HepG2 (cell line): ENCODE measurements at regions not wholly inside any gene's neighbourhood (a gene's known extent, or its start where the extent isn't known, plus 50 kb on each side); places are given as distances from the start of the nearest gene placed in this dataset.
A peak's percentile ranks its signal among the peaks of the same experiment; 100 is the strongest.

ENCODE experiments used
- AGO1 ChIP-seq: fragments of 200-400 bp; formaldehyde crosslinking; IDR thresholded peaks from 2 replicates; pipeline ENCODE4 v1.6.1; 2017; ENCODE audit warnings: mild to moderate bottlenecking, low read depth, low read length, moderate library complexity; ENCODE audit not compliant: poor library complexity, severe bottlenecking
- BCLAF1 ChIP-seq: fragments of 450-650 bp; IDR thresholded peaks from 2 replicates; pipeline ENCODE4 v1.6.1; 2017; ENCODE audit warnings: mild to moderate bottlenecking
- CSRNP1 ChIP-seq: sonication (generic); formaldehyde crosslinking; IDR thresholded peaks from 2 replicates; pipeline ENCODE4 v1.8.1; 2023; ENCODE audit warnings: mild to moderate bottlenecking, missing genetic modification reagents
- FOXO1 ChIP-seq: sonication (generic); formaldehyde crosslinking; IDR thresholded peaks from 2 replicates; pipeline ENCODE4 v1.4.0; 2020; ENCODE audit warnings: missing genetic modification reagents
- GATAD1 ChIP-seq: IDR thresholded peaks from 2 replicates; pipeline ENCODE4 v1.6.1; 2016; ENCODE audit warnings: missing genetic modification reagents, missing compliant biosample characterization
- GTF2F1 ChIP-seq: fragments of 150-350 bp; IDR thresholded peaks from 2 replicates; pipeline ENCODE4 v1.6.1; 2014; ENCODE audit warnings: low read length
- HNRNPK ChIP-seq: fragments of 200-400 bp; formaldehyde crosslinking; IDR thresholded peaks from 2 replicates; pipeline ENCODE4 v1.6.1; 2018; ENCODE audit warnings: low read length, low read depth, moderate library complexity, mild to moderate bottlenecking; ENCODE audit not compliant: poor library complexity, severe bottlenecking
- MAFG ChIP-seq: sonication (generic); formaldehyde crosslinking; IDR thresholded peaks from 2 replicates; pipeline ENCODE4 v1.5.1; 2020; ENCODE audit warnings: mild to moderate bottlenecking, missing genetic modification reagents
- MED8 ChIP-seq: sonication (generic); formaldehyde crosslinking; IDR thresholded peaks from 2 replicates; pipeline ENCODE4 v1.8.1; 2023; ENCODE audit warnings: mild to moderate bottlenecking, missing genetic modification reagents; ENCODE audit not compliant: insufficient replicate concordance
- NAIF1 ChIP-seq: sonication (generic); formaldehyde crosslinking; IDR thresholded peaks from 2 replicates; pipeline ENCODE4 v1.5.0; 2020; ENCODE audit warnings: mild to moderate bottlenecking, missing genetic modification reagents, borderline replicate concordance
- NFIB ChIP-seq: sonication (generic); formaldehyde crosslinking; IDR thresholded peaks from 2 replicates; pipeline ENCODE4 v1.9.0; 2021; ENCODE audit warnings: missing genetic modification reagents, mild to moderate bottlenecking, borderline replicate concordance
- PCBP2 ChIP-seq: fragments of 200-400 bp; formaldehyde crosslinking; optimal IDR thresholded peaks from 2 replicates; pipeline ENCODE3; 2018; ENCODE audit warnings: low read length, low read depth; ENCODE audit not compliant: poor library complexity, severe bottlenecking
- PPARG ChIP-seq: conservative IDR thresholded peaks from 2 replicates; pipeline ENCODE4 v1.6.1; 2016; ENCODE audit warnings: missing biosample characterization, missing genetic modification reagents
- RAD21 ChIP-seq: fragments of 450-650 bp; formaldehyde crosslinking; IDR thresholded peaks from 2 replicates; pipeline ENCODE4 v1.5.0; 2020; ENCODE audit warnings: mild to moderate bottlenecking
- RXRB ChIP-seq: IDR thresholded peaks from 2 replicates; pipeline ENCODE4 v1.6.1; 2016; ENCODE audit warnings: borderline replicate concordance, missing genetic modification reagents, missing compliant biosample characterization
- SRSF9 ChIP-seq: fragments of 200-400 bp; formaldehyde crosslinking; IDR thresholded peaks from 2 replicates; pipeline ENCODE4 v1.6.1; 2018; ENCODE audit warnings: borderline replicate concordance, mild to moderate bottlenecking, low read depth, low read length; ENCODE audit not compliant: insufficient read depth, poor library complexity, severe bottlenecking
- STAG1 ChIP-seq: sonication (generic); formaldehyde crosslinking; IDR thresholded peaks from 2 replicates; pipeline ENCODE4 v1.4.0; 2020; ENCODE audit warnings: missing genetic modification reagents
- TCF7L2 ChIP-seq: IDR thresholded peaks from 2 replicates; pipeline ENCODE4 v1.6.1; 2011; ENCODE audit warnings: mild to moderate bottlenecking, low read depth, low read length, moderate library complexity
- THRA ChIP-seq: sonication (generic); formaldehyde crosslinking; IDR thresholded peaks from 2 replicates; pipeline ENCODE4 v1.4.0; 2020; ENCODE audit warnings: missing genetic modification reagents, borderline replicate concordance
- TOE1 ChIP-seq: sonication (generic); formaldehyde crosslinking; IDR thresholded peaks from 2 replicates; pipeline ENCODE4 v1.4.0; 2020; ENCODE audit warnings: mild to moderate bottlenecking, missing genetic modification reagents
- ZKSCAN8 ChIP-seq: IDR thresholded peaks from 2 replicates; pipeline ENCODE4 v1.6.1; 2016; ENCODE audit warnings: borderline replicate concordance, missing genetic modification reagents, missing compliant biosample characterization
- ZMYM3 ChIP-seq: sonication (generic); formaldehyde crosslinking; IDR thresholded peaks from 2 replicates; pipeline ENCODE4 v1.5.1; 2020; ENCODE audit warnings: mild to moderate bottlenecking, missing genetic modification reagents
- ZNF549 ChIP-seq: sonication (generic); formaldehyde crosslinking; IDR thresholded peaks from 2 replicates; pipeline ENCODE4 v1.5.0; 2020; ENCODE audit warnings: missing genetic modification reagents
- ZNF597 ChIP-seq: sonication (generic); formaldehyde crosslinking; IDR thresholded peaks from 2 replicates; pipeline ENCODE4 v1.5.0; 2020; ENCODE audit warnings: missing genetic modification reagents

GRCh38 chr5:109468737-109469420 is 59.1 kb upstream of the PJA2 start (continued):
- TF ChIP-seq GTF2F1 (peak; percentile 95; the same call in 1 of the 2 replicates), ZKSCAN8 (CRISPR knock-in tag) (peak; percentile 69; the same call in 1 of the 2 replicates), MED8 (CRISPR knock-in tag) (no peak), ZMYM3 (CRISPR knock-in tag) (no peak), CSRNP1 (no peak), TOE1 (CRISPR knock-in tag) (no peak), RXRB (CRISPR knock-in tag) (0 out of 2 replicates have a peak, but pooled peaks have one; percentile 11), PCBP2 (no peak), STAG1 (peak; percentile 81), PPARG (0 out of 2 replicates have a peak, but pooled peaks have one; percentile 35), MAFG (CRISPR knock-in tag) (no peak), ZNF597 (no peak), NFIB (CRISPR knock-in tag) (peak; percentile 97), FOXO1 (peak; percentile 32; the same call in 1 of the 2 replicates), NAIF1 (no peak), ZNF549 (CRISPR knock-in tag) (no peak), SRSF9 (no peak), BCLAF1 (no peak), AGO1 (no peak), HNRNPK (no peak), RAD21 (CRISPR knock-in tag) (peak; percentile 76), TCF7L2 (no peak), THRA (no peak), GATAD1 (CRISPR knock-in tag) (no peak)
